ENCODE measurements at regions not wholly inside any gene's neighbourhood (a gene's known extent, or its start where the extent isn't known, plus 50 kb on each side); places are given as distances from the start of the nearest gene placed in this dataset.

DNA sequence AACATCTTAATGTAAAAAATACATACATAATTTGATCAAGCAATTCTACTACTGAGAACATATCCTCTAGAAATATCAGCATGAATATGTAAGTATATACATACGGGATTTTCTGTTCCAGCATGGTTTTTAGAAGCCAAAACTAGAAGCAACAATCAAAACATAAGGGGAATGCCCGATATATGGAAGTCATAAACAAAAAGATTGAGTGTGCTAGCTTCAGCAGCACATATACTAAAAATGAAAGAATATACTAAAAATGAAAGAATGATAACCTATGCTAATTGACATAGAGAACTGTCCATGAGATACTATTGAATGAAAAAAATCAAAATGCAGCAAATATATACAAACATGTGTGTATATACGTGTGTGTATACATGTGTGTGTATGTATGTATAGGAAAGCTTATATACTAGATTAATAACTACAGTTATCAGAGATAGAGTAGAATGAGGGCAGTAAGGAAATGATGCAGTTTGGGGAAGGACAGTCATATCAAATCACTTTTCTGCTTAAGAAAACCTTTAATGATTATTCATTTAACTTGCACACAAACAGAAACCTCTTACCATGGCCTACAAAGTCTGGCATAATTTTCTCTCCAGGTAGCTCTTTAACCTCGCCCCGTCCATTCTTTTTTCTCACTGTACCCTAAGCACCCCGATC is 72.9 kb downstream of the NPY start:
- Histone ChIP-seq H3K9me3 (no peaks in the 10 kb centered on the region), H3K36me3 (ENCODE audit: low read depth) (no peaks in the 10 kb centered on the region), H3K4me3 (no peak overlapping the region), H3K4me1 (ENCODE audit: low read depth) (no peaks in the 10 kb centered on the region)
- ATAC-seq (no peak), DNase-seq (no peak)
- intact Hi-C loops (cut with DNase I, micrococcal nuclease) = no loop called here
- TF ChIP-seq, protein P1, sequence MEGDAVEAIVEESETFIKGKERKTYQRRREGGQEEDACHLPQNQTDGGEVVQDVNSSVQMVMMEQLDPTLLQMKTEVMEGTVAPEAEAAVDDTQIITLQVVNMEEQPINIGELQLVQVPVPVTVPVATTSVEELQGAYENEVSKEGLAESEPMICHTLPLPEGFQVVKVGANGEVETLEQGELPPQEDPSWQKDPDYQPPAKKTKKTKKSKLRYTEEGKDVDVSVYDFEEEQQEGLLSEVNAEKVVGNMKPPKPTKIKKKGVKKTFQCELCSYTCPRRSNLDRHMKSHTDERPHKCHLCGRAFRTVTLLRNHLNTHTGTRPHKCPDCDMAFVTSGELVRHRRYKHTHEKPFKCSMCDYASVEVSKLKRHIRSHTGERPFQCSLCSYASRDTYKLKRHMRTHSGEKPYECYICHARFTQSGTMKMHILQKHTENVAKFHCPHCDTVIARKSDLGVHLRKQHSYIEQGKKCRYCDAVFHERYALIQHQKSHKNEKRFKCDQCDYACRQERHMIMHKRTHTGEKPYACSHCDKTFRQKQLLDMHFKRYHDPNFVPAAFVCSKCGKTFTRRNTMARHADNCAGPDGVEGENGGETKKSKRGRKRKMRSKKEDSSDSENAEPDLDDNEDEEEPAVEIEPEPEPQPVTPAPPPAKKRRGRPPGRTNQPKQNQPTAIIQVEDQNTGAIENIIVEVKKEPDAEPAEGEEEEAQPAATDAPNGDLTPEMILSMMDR (IDR thresholded peaks at IDR 0.05) = no peak

DNA sequence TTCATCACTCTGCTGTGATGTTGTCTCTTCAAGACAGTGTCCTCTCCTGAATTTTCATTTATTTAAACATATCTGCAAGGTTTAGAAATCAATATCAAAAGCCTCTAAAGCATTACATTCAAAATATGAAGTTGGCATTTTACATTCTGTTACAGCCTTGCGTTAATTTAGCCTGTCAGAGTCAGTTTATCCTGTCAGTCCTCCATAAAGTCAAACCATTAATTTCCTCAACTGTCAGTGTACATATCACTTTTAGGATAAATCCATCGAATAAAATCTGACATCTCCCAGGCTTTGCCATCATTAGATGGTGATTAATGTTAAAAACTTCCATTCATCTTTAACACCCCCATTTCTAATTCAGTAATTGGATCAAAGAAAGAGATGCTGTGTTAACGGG is 77.0 kb downstream of the NPY start:
- DNase-seq (no peak), ATAC-seq (no peak)
- TF ChIP-seq, protein P1 (IDR thresholded peaks at IDR 0.05) = no peak
- Histone ChIP-seq H3K36me3 (ENCODE audit: low read depth) (no peaks in the 10 kb centered on the region), H3K4me1 (ENCODE audit: low read depth) (no peaks in the 10 kb centered on the region), H3K4me3 (no peak overlapping the region), H3K9me3 (no peaks in the 10 kb centered on the region)
- intact Hi-C loops (cut with DNase I, micrococcal nuclease) = no loop called here

DNA sequence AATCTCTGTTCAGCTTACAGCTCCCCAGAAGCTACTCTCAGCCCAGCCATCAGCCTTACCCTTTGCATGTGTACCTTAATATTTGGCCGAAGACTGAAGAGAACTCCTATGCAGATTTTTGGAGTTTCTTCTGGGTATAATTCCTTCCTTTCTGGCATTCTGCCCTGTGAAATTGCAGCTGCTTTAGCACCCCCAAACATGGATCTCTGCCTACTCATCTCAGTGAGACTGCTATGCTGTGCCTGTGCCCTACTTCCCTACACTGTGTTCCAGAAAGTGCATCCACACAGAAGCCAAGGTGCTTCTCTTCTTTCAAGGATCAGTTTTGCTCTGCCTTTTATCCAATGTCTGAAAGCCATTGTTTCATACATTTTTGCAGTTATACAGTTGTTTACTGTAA is 81.6 kb downstream of the NPY start:
- H3K4me1 ChIP-seq (ENCODE audit: low read depth) = no peaks in the 10 kb centered on the region
- H3K4me3 ChIP-seq = no peak overlapping the region
- no peaks in the 10 kb centered on the region for H3K36me3 ChIP-seq (ENCODE audit: low read depth)
- ATAC-seq (no peak), DNase-seq (no peak)
- intact Hi-C loops (cut with DNase I, micrococcal nuclease) = no loop called here
- TF ChIP-seq, protein P1 (IDR thresholded peaks at IDR 0.05) = no peak
- no peaks in the 10 kb centered on the region for H3K9me3 ChIP-seq

DNA sequence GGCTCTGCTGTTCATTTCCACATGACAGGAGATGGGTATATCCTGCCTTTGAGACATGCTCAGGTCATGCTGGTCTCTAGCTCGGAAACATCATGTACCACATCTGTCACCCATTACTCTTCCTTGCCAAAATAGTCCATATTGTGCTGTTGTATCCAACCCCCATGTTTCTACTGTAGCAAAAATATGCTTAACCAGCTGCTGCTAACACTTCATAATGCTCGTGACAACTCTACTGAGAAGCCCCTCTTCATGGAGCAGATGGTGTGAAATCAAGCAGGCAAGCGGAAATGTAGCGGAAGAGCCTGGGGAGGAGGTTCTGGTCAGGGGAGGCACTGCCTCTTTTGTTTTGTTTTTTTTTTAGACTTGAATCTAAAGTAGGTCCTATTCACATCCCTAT is 82.9 kb downstream of the NPY start:
- no peaks in the 10 kb centered on the region for H3K36me3 ChIP-seq (ENCODE audit: low read depth)
- DNase-seq (no peak), ATAC-seq (no peak)
- TF ChIP-seq, protein P1 (IDR thresholded peaks at IDR 0.05) = no peak
- intact Hi-C loops (cut with DNase I, micrococcal nuclease) = no loop called here
- H3K4me3 ChIP-seq = no peak overlapping the region
- H3K9me3 ChIP-seq = no peaks in the 10 kb centered on the region
- no peaks in the 10 kb centered on the region for H3K4me1 ChIP-seq (ENCODE audit: low read depth)

DNA sequence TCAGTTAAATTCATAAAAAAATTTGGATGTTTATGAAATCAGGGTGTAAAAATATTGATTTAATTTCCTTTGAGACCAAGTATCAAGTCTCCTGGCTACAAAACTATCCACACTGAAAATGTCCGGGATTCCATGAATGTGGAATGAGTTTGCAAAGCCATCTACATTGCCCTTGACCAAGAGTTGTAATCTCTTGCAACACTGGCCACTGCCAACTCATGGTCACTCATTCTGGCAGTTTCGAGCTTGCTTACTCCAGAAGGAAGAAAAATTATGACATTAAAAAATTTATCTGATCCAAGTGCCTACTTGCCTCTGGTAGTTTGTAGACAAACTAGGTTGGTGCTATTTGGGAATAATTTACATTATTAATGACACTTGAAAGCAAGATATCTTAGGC is 84.2 kb downstream of the NPY start:
- Histone ChIP-seq H3K9me3 (no peaks in the 10 kb centered on the region), H3K4me3 (no peak overlapping the region), H3K36me3 (ENCODE audit: low read depth) (no peaks in the 10 kb centered on the region), H3K4me1 (ENCODE audit: low read depth) (no peaks in the 10 kb centered on the region)
- intact Hi-C loops (cut with DNase I, micrococcal nuclease) = no loop called here
- TF ChIP-seq, protein P1 (IDR thresholded peaks at IDR 0.05) = no peak
- no peak for DNase-seq
- ATAC-seq = no peak

DNA sequence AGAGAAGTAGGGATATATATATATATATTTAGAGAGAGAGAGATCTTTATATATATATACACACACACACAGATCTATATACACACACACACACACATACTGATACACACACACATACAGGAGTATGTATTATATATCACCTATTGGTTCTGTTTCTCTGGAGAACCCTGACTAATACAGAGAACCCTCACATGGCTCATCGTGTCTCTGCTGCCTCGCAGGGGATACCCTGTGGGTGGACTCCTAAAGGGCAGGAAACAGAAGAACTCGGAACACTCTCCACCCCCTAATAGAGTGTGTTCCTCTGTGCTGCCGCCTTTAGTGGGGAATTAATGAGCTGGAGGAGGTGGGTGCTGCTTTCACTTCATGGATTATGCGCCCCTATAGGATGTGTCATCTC is 86.6 kb downstream of the NPY start:
- no peak overlapping the region for H3K4me3 ChIP-seq
- ATAC-seq (no peak), DNase-seq (no peak)
- TF ChIP-seq, protein P1 (IDR thresholded peaks at IDR 0.05) = no peak
- no peaks in the 10 kb centered on the region for H3K4me1 ChIP-seq (ENCODE audit: low read depth)
- no peaks in the 10 kb centered on the region for H3K9me3 ChIP-seq
- H3K36me3 ChIP-seq (ENCODE audit: low read depth) = no peaks in the 10 kb centered on the region
- intact Hi-C loops (cut with DNase I, micrococcal nuclease) = no loop called here
